Liver (tissue), 7 donors: ENCODE measurements at regions not wholly inside any gene's neighbourhood (a gene's known extent, or its start where the extent isn't known, plus 50 kb on each side); places are given as distances from the start of the nearest gene placed in this dataset.

ENCODE experiments used
- DNase-seq: peaks from one replicate; pipeline ENCODE4 v3.0.0-alpha.2; 2017; ENCODE audit warnings: low spot score
- H3K27ac ChIP-seq, 2 donors: one replicate each; pipeline ENCODE4 v1.7.0; 2013; ENCODE audit warnings: inconsistent platforms in 2 of 2, low read length in 2 of 2, control low read depth in 1 of 2, low read depth in 1 of 2, mild to moderate bottlenecking in 1 of 2
- H3K27me3 ChIP-seq, 4 donors: one replicate each; pipeline versions ENCODE4 v1.6.1 to v1.7.0; 2013; ENCODE audit warnings: low read length in 3 of 4, inconsistent platforms in 1 of 4, mild to moderate bottlenecking in 1 of 4, moderate library complexity in 1 of 4; ENCODE audit not compliant: control insufficient read depth in 4 of 4, insufficient read depth in 4 of 4
- H3K36me3 ChIP-seq, 4 donors: one replicate each; pipeline versions ENCODE4 v1.6.1 to v1.7.0; 2013; ENCODE audit warnings: low read length in 3 of 4, mild to moderate bottlenecking in 3 of 4, low read depth in 1 of 4, moderate library complexity in 1 of 4; ENCODE audit not compliant: control insufficient read depth in 4 of 4, insufficient read depth in 3 of 4
- H3K4me1 ChIP-seq, 4 donors: one replicate each; pipeline versions ENCODE4 v1.6.1 to v1.7.0; 2013; ENCODE audit warnings: low read length in 3 of 4, mild to moderate bottlenecking in 3 of 4, moderate library complexity in 1 of 4; ENCODE audit not compliant: control insufficient read depth in 4 of 4, insufficient read depth in 4 of 4
- H3K4me3 ChIP-seq, 3 donors: one replicate each; pipeline versions ENCODE4 v1.6.1 to v1.7.0; 2013; ENCODE audit warnings: low read length in 3 of 3, control low read depth in 1 of 3, low read depth in 1 of 3, mild to moderate bottlenecking in 1 of 3
- H3K9ac ChIP-seq, 2 donors: one replicate each; pipeline ENCODE4 v1.7.0; 2013; ENCODE audit warnings: low read length in 2 of 2, mild to moderate bottlenecking in 2 of 2, moderate library complexity in 2 of 2, control low read depth in 1 of 2, low read depth in 1 of 2
- H3K9me3 ChIP-seq, 4 donors: one replicate each; pipeline versions ENCODE4 v1.6.1 to v1.7.0; 2013; ENCODE audit warnings: low read length in 3 of 4; ENCODE audit not compliant: control insufficient read depth in 4 of 4
- FOXA1 ChIP-seq: IDR thresholded peaks from 2 replicates; pipeline ENCODE4 v1.6.1; 2016; ENCODE audit warnings: antibody characterized with exemption
- FOXA2 ChIP-seq: IDR thresholded peaks from 2 replicates; pipeline ENCODE4 v1.6.1; 2016; ENCODE audit warnings: antibody characterized with exemption
- GABPA ChIP-seq, 2 donors: IDR thresholded peaks in 1 of 2; conservative IDR thresholded peaks in 1 of 2; 2 replicates each; pipeline ENCODE4 v1.6.1; 2016; ENCODE audit warnings: antibody characterized with exemption in 2 of 2, mild to moderate bottlenecking in 1 of 2, moderate library complexity in 1 of 2
- HNF4A ChIP-seq, 2 donors: conservative IDR thresholded peaks; 2 replicates each; pipeline ENCODE4 v1.6.1; 2016; ENCODE audit warnings: antibody characterized with exemption in 2 of 2, mild to moderate bottlenecking in 2 of 2
- HNF4G ChIP-seq: IDR thresholded peaks from 2 replicates; pipeline ENCODE4 v1.6.1; 2016; ENCODE audit warnings: antibody characterized with exemption
- JUND ChIP-seq, 2 donors: IDR thresholded peaks; 2 replicates each; pipeline ENCODE4 v1.6.1; 2016; ENCODE audit warnings: antibody characterized with exemption in 2 of 2
- MAX ChIP-seq: IDR thresholded peaks from 2 replicates; pipeline ENCODE4 v1.6.1; 2016; ENCODE audit warnings: antibody characterized with exemption
- RAD21 ChIP-seq, 2 donors: IDR thresholded peaks; 2 replicates each; pipeline ENCODE4 v1.6.1; 2016; ENCODE audit warnings: antibody characterized with exemption in 2 of 2, mild to moderate bottlenecking in 2 of 2
- REST ChIP-seq: IDR thresholded peaks from 2 replicates; pipeline ENCODE4 v1.6.1; 2016; ENCODE audit warnings: antibody characterized with exemption, mild to moderate bottlenecking
- RXRA ChIP-seq, 2 donors: IDR thresholded peaks; 2 replicates each; pipeline ENCODE4 v1.6.1; 2017 to 2018; ENCODE audit warnings: antibody characterized with exemption in 2 of 2, mild to moderate bottlenecking in 1 of 2
- SP1 ChIP-seq: IDR thresholded peaks from 2 replicates; pipeline ENCODE4 v1.6.1; 2018; ENCODE audit warnings: antibody characterized with exemption, mild to moderate bottlenecking
- TAF1 ChIP-seq: conservative IDR thresholded peaks from 2 replicates; pipeline ENCODE4 v1.6.1; 2016; ENCODE audit warnings: antibody characterized with exemption, mild to moderate bottlenecking
- YY1 ChIP-seq: IDR thresholded peaks from 2 replicates; pipeline ENCODE4 v1.6.1; 2016; ENCODE audit warnings: antibody characterized with exemption, mild to moderate bottlenecking
- ZBTB33 ChIP-seq: IDR thresholded peaks from 2 replicates; pipeline ENCODE4 v1.6.1; 2016; ENCODE audit warnings: antibody characterized with exemption
- WGBS: extraction: QIAGEN DNeasy Blood & Tissue Kit; methylation state at CpG from one replicate; pipeline ENCODE4 v1.1.7; 2013; 5-methylcytosine and 5-hydroxymethylcytosine counted together
- TF ChIP-seq, protein P1 (sequence below): IDR thresholded peaks from 2 replicates; pipeline ENCODE4 v1.6.1; 2016; ENCODE audit warnings: antibody characterized with exemption
- donor health status: healthy.
- donor health status: healthy.
- donor health status: healthy.
- donor health status: healthy.

DNA sequence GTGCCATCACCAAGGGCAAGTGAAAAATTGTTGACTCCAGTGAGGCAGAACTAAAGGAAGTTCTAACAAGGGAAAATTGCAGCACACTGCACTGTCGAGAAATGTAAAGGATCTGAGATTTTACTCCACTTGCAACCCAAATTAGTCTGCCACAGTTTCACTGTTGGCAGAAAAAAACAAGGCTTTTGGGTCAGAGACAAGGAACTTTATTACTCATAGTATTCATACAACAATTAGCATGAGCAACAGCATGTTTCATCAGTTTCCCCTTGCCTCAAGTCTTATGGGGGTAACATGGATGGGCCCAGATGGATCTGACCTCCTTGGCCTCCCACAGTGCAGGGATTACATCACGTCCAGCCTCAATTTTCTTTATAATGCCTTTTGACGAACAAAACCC lies 125.3 kb downstream of the LTN1 start:
- Histone ChIP-seq H3K27me3 (no peaks in the 10 kb centered on the region), H3K4me1 (peaks cover 0 to 6% (median 0%) of the 10 kb centered on the region in 4 donors), H3K36me3 (peaks cover 0 to 4% (median 2%) of the 10 kb centered on the region in 4 donors), H3K27ac (no peak overlapping the region), H3K9me3 (no peaks in the 10 kb centered on the region), H3K9ac (no peak overlapping the region), H3K4me3 (no peak overlapping the region)
- 98% methylated on average over 3 of the region's 3 CpGs for WGBS
- no peak for DNase-seq
- TF ChIP-seq TAF1 = no peak
- no peak for TF ChIP-seq GABPA (IDR thresholded peaks at IDR 0.05 in 1 of 2, conservative IDR thresholded peaks at IDR 0.05 in 1 of 2)

- Histone ChIP-seq H3K4me1 (peaks cover 0 to 6% (median 0%) of the 10 kb centered on the region in 4 donors), H3K27me3 (no peaks in the 10 kb centered on the region), H3K4me3 (no peak overlapping the region), H3K9me3 (no peaks in the 10 kb centered on the region), H3K9ac (no peak overlapping the region), H3K36me3 (peaks cover 0 to 2% (median 0%) of the 10 kb centered on the region in 4 donors), H3K27ac (peak overlapping the region in 1 of 2 donors; percentile 53)
- TF ChIP-seq ZBTB33 (no peak), JUND (IDR thresholded peaks at IDR 0.05) (peak in 1 of 2 donors; percentile 73), HNF4G (peak; percentile 25), YY1 (peak; percentile 46), SP1 (peak; percentile 84), TAF1 (no peak), RXRA (IDR thresholded peaks at IDR 0.05) (peak; percentile 79 to 83), MAX (peak; percentile 45), REST (peak; percentile 33), HNF4A (conservative IDR thresholded peaks at IDR 0.05) (peak; percentile 67 to 76), FOXA2 (no peak), FOXA1 (no peak), RAD21 (IDR thresholded peaks at IDR 0.05) (peak; percentile 9 to 28)
- TF ChIP-seq, protein P1, sequence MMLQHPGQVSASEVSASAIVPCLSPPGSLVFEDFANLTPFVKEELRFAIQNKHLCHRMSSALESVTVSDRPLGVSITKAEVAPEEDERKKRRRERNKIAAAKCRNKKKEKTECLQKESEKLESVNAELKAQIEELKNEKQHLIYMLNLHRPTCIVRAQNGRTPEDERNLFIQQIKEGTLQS = peak; percentile 47
- WGBS = 61% methylated on average over 5 of the region's 5 CpGs
- DNase-seq = no peak
Measured at GRCh38 chr21:28865488-28866186, 127.0 kb downstream of the LTN1 start.
